ENCODE measurements at regions not wholly inside any gene's neighbourhood (a gene's known extent, or its start where the extent isn't known, plus 50 kb on each side); places are given as distances from the start of the nearest gene placed in this dataset.
"Not testable (repeated sequence)": the region's sequence is repeated elsewhere in the genome, so short reads cannot be mapped to it uniquely, and the experiment has no call there.

DNA sequence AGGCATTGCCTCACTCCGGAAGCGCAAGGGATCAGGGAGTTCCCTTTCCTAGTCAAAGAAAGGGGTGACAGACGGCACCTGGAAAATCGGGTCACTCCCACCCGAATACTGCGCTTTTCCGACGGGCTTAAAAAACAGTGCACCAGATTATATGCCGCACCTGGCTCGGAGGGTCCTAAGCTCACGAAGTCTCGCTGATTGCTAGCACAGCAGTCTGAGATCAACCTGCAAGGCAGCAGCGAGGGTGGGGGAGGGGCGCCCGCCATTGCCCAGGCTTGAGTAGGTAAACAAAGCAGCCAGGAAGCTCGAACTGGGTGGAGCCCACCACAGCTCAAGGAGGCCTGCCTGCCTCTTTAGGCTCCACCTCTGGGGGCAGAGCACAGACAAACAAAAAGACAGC is 63.7 kb upstream of the CDH2 start:
- not testable (repeated sequence) for TF ChIP-seq ZNF8, ZNF70 (CRISPR knock-in tag; IDR thresholded peaks at IDR 0.05)

All from SK-N-SH treated with all-trans-retinoic acid at 6 μM for 48 hours (cell line).